ENCODE measurements at regions not wholly inside any gene's neighbourhood (a gene's known extent, or its start where the extent isn't known, plus 50 kb on each side); places are given as distances from the start of the nearest gene placed in this dataset.

- TF ChIP-seq CTCF (IDR thresholded peaks at IDR 0.05; ENCODE audit: poor library complexity, severe bottlenecking) (no peak), TAF1 (IDR thresholded peaks at IDR 0.05; ENCODE audit: low read depth) (no peak), EZH2 (IDR thresholded peaks at IDR 0.05; ENCODE audit: borderline replicate concordance, insufficient read depth, low read length, poor library complexity, severe bottlenecking) (no peak), REST (IDR thresholded peaks at IDR 0.05; ENCODE audit: borderline replicate concordance) (no peak), EP300 (conservative IDR thresholded peaks at IDR 0.05; ENCODE audit: poor library complexity, severe bottlenecking) (no peak), POLR2AphosphoS5 (IDR thresholded peaks at IDR 0.05) (no peak), RAD21 (conservative IDR thresholded peaks at IDR 0.05) (no peak), MXI1 (conservative IDR thresholded peaks at IDR 0.05; ENCODE audit: poor library complexity, severe bottlenecking) (no peak)
Measured at GRCh38 chr3:102092617-102093466, 243.5 kb downstream of the NFKBIZ start.
